Ovary (tissue), 3 donors: ENCODE measurements at regions not wholly inside any gene's neighbourhood (a gene's known extent, or its start where the extent isn't known, plus 50 kb on each side); places are given as distances from the start of the nearest gene placed in this dataset.

Experiments
- CTCF ChIP-seq, 3 donors: fragments of 450-650 bp in 2 of 3; fragments of 200-600 bp in 1 of 3; IDR thresholded peaks; one replicate each; pipeline versions ENCODE4 v1.5.1 to v1.8.0; 2016 to 2022; ENCODE audit warnings: antibody characterized with exemption in 3 of 3, mild to moderate bottlenecking in 1 of 3
- EP300 ChIP-seq: sonication (generic); formaldehyde crosslinking; IDR thresholded peaks from one replicate; pipeline ENCODE4 v1.6.1; 2017; ENCODE audit warnings: antibody characterized with exemption
- POLR2A ChIP-seq: fragments of 450-650 bp; IDR thresholded peaks from one replicate; pipeline ENCODE4 v1.6.1; 2017; ENCODE audit warnings: antibody characterized with exemption, mild to moderate bottlenecking, moderate library complexity
- donor health status: DM: no; HTN: no; CAD: no.

GRCh38 chr2:13696601-13697000 lies 935.9 kb upstream of the LRATD1 start:
- no peak for TF ChIP-seq CTCF (IDR thresholded peaks at IDR 0.05)
- no peak for TF ChIP-seq POLR2A
- TF ChIP-seq EP300: no peak
